ENCODE measurements at regions not wholly inside any gene's neighbourhood (a gene's known extent, or its start where the extent isn't known, plus 50 kb on each side); places are given as distances from the start of the nearest gene placed in this dataset.

DNA sequence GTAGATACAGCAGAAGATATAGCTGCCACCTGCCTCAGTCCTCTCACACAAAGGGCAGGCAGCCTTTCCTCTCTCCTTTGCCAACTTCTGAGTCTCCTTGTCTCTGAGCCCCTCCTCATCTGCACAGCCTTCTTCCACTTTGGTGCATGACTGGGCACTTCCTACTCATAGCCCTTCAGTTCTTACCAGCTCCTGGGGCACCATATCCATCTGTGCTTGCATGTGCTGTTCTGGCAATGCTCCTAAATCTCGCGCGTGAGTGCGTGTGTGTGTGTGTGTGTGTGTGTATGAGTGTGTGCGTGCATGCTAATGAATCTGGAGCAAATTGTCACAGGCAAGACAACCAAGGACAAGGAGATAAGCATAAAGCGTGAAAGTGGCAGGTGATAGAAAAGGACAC, 1271.6 kb upstream of the SORCS1 start (continued):
- TF ChIP-seq, protein P1, sequence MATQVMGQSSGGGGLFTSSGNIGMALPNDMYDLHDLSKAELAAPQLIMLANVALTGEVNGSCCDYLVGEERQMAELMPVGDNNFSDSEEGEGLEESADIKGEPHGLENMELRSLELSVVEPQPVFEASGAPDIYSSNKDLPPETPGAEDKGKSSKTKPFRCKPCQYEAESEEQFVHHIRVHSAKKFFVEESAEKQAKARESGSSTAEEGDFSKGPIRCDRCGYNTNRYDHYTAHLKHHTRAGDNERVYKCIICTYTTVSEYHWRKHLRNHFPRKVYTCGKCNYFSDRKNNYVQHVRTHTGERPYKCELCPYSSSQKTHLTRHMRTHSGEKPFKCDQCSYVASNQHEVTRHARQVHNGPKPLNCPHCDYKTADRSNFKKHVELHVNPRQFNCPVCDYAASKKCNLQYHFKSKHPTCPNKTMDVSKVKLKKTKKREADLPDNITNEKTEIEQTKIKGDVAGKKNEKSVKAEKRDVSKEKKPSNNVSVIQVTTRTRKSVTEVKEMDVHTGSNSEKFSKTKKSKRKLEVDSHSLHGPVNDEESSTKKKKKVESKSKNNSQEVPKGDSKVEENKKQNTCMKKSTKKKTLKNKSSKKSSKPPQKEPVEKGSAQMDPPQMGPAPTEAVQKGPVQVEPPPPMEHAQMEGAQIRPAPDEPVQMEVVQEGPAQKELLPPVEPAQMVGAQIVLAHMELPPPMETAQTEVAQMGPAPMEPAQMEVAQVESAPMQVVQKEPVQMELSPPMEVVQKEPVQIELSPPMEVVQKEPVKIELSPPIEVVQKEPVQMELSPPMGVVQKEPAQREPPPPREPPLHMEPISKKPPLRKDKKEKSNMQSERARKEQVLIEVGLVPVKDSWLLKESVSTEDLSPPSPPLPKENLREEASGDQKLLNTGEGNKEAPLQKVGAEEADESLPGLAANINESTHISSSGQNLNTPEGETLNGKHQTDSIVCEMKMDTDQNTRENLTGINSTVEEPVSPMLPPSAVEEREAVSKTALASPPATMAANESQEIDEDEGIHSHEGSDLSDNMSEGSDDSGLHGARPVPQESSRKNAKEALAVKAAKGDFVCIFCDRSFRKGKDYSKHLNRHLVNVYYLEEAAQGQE (IDR thresholded peaks at IDR 0.05; ENCODE audit: unreplicated experiment): no peak

DNA sequence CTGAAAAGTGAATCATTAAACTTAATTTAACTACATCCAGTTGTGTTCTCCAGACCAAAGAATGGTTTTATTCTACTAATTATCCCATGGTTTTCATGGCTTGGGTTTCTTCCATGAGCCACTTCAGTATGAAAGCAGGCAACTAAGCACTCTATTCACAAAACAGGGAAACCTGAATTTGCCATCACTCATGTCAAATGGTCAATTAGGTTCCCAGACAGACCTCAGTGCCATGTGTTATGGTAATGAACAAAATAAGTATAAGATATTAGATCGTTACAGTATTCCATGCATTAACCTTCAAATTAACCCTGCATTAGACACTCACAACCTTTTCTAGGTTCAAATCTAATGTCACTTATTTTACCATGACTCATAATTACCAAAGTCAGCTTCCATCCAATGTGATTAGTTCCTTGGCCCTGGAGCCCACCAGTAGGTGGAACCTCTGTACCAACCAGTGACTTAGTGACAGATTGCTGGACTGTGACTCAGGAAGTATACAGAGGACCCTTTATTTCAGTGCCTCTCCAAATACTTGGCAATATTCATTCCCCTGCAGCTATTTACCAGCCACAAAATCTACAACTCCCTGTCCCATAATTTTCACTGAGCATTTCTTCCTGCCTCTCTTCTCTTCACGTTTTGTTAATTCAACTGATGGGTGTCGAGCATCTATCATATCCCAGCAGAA, 1270.2 kb upstream of the SORCS1 start:
- Mint-ChIP-seq H3K27me3 (ENCODE audit: insufficient read depth, low read depth, poor library complexity) (no peaks in the 10 kb centered on the region), H3K4me1 (no peaks in the 10 kb centered on the region; the same call in 2 of the 3 replicates), H3K4me3 (no peak overlapping the region), H3K27ac (no peak overlapping the region), H3K9me3 (no peaks in the 10 kb centered on the region; the same call in 2 of the 3 replicates), H3K36me3 (ENCODE audit: low read depth) (no peaks in the 10 kb centered on the region)
- Histone ChIP-seq H3K4me3 (no peak overlapping the region), H2AFZ (no peak overlapping the region), H3K4me1 (ENCODE audit: insufficient read depth) (no peaks in the 10 kb centered on the region), H4K20me1 (replicated peaks; ENCODE audit: insufficient read depth) (no peaks in the 10 kb centered on the region), H3K27ac (ENCODE audit: low read depth) (no peak overlapping the region), H3K79me2 (replicated peaks; ENCODE audit: insufficient read depth) (no peaks in the 10 kb centered on the region), H3K9me2 (ENCODE audit: insufficient read depth) (no peaks in the 10 kb centered on the region), H3F3A (replicated peaks; ENCODE audit: low read depth) (no peaks in the 10 kb centered on the region), H3K27me3 (ENCODE audit: insufficient read depth) (no peaks in the 10 kb centered on the region), H3K36me3 (ENCODE audit: insufficient read depth) (no peaks in the 10 kb centered on the region), H3K4me2 (no peak overlapping the region)
- DNase-seq (ENCODE audit: low spot score) (peak; percentile 5), ATAC-seq (no peak)
- TF ChIP-seq, protein P2, sequence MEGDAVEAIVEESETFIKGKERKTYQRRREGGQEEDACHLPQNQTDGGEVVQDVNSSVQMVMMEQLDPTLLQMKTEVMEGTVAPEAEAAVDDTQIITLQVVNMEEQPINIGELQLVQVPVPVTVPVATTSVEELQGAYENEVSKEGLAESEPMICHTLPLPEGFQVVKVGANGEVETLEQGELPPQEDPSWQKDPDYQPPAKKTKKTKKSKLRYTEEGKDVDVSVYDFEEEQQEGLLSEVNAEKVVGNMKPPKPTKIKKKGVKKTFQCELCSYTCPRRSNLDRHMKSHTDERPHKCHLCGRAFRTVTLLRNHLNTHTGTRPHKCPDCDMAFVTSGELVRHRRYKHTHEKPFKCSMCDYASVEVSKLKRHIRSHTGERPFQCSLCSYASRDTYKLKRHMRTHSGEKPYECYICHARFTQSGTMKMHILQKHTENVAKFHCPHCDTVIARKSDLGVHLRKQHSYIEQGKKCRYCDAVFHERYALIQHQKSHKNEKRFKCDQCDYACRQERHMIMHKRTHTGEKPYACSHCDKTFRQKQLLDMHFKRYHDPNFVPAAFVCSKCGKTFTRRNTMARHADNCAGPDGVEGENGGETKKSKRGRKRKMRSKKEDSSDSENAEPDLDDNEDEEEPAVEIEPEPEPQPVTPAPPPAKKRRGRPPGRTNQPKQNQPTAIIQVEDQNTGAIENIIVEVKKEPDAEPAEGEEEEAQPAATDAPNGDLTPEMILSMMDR (conservative IDR thresholded peaks at IDR 0.05; ENCODE audit: low read depth in 2 of 2): peak in 1 of 2 experiments; percentile 54; a peak in 2 of 4 replicates
- TF ChIP-seq, protein P1 (IDR thresholded peaks at IDR 0.05; ENCODE audit: unreplicated experiment): no peak

Data from GM23338 (cell line).